Liver (tissue), 3 donors: ENCODE measurements at regions not wholly inside any gene's neighbourhood (a gene's known extent, or its start where the extent isn't known, plus 50 kb on each side); places are given as distances from the start of the nearest gene placed in this dataset.

Experiments used
- CTCF ChIP-seq: fragments of 150-350 bp; IDR thresholded peaks from 2 replicates; pipeline ENCODE4 v1.5.1; 2017; ENCODE audit warnings: improper control_type of control experiment, low read depth, low read length; ENCODE audit not compliant: missing input control
- EGR1 ChIP-seq, 2 donors: IDR thresholded peaks; 2 replicates each; pipeline ENCODE4 v1.6.1; 2016 to 2018; ENCODE audit warnings: antibody characterized with exemption in 2 of 2, low read depth in 2 of 2
- HNF4G ChIP-seq: IDR thresholded peaks from 2 replicates; pipeline ENCODE4 v1.6.1; 2016; ENCODE audit warnings: antibody characterized with exemption
- JUND ChIP-seq, 2 donors: IDR thresholded peaks; 2 replicates each; pipeline ENCODE4 v1.6.1; 2016; ENCODE audit warnings: antibody characterized with exemption in 2 of 2
- RAD21 ChIP-seq, 2 donors: IDR thresholded peaks; 2 replicates each; pipeline ENCODE4 v1.6.1; 2016; ENCODE audit warnings: antibody characterized with exemption in 2 of 2, mild to moderate bottlenecking in 2 of 2
- REST ChIP-seq: IDR thresholded peaks from 2 replicates; pipeline ENCODE4 v1.6.1; 2016; ENCODE audit warnings: antibody characterized with exemption, mild to moderate bottlenecking
- YY1 ChIP-seq: IDR thresholded peaks from 2 replicates; pipeline ENCODE4 v1.6.1; 2016; ENCODE audit warnings: antibody characterized with exemption, mild to moderate bottlenecking
- donor health status: healthy.
- donor health status: healthy.

GRCh38 chr4:103773691-103774231 lies 54.0 kb upstream of the TACR3 start:
- TF ChIP-seq CTCF (no peak), REST (no peak), HNF4G (no peak), YY1 (no peak), EGR1 (IDR thresholded peaks at IDR 0.05; ENCODE audit: low read depth in 2 of 2) (no peak), RAD21 (IDR thresholded peaks at IDR 0.05) (no peak), JUND (IDR thresholded peaks at IDR 0.05) (no peak)
